IPS-15b (cell line): ENCODE measurements at regions not wholly inside any gene's neighbourhood (a gene's known extent, or its start where the extent isn't known, plus 50 kb on each side); places are given as distances from the start of the nearest gene placed in this dataset.

Experiments
- H3K27me3 ChIP-seq: one replicate; pipeline ENCODE4 v1.6.1; 2013; ENCODE audit warnings: low read length; ENCODE audit not compliant: control insufficient read depth, insufficient read depth
- H3K36me3 ChIP-seq: one replicate; pipeline ENCODE4 v1.6.1; 2013; ENCODE audit warnings: low read length; ENCODE audit not compliant: control insufficient read depth, insufficient read depth
- H3K4me1 ChIP-seq: one replicate; pipeline ENCODE4 v1.6.1; 2013; ENCODE audit warnings: mild to moderate bottlenecking, low read length; ENCODE audit not compliant: control insufficient read depth, insufficient read depth
- H3K4me3 ChIP-seq: one replicate; pipeline ENCODE4 v1.5.1; 2013; ENCODE audit warnings: low read depth, low read length
- H3K9ac ChIP-seq: one replicate; pipeline ENCODE4 v1.6.1; 2013; ENCODE audit warnings: low read depth, mild to moderate bottlenecking, low read length
- H3K9me3 ChIP-seq: one replicate; pipeline ENCODE4 v1.6.1; 2013; ENCODE audit warnings: mild to moderate bottlenecking, low read length; ENCODE audit not compliant: control insufficient read depth, insufficient read depth

DNA sequence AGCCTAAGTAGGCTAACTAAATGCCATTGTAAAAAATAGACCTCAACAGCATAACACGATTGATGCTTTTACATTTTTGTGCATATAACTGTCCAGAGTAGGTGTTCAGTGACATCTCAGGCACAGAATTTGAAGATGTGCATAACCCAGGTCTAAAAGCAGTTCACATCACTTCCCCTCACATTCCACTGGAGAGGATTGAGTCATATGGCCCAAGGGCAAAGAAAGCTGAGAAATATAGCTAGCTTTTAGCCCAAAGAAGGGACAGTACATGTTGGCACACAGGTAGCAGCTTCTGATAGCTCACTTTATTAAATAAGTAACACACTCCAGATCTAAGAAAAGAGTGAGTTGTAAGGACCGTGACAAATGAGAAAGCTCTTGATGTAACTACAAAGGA is 2259.5 kb upstream of the WWC1 start:
- no peaks in the 10 kb centered on the region for H3K27me3 ChIP-seq
- no peak overlapping the region for H3K9ac ChIP-seq
- H3K9me3 ChIP-seq: no peaks in the 10 kb centered on the region
- H3K4me1 ChIP-seq: no peaks in the 10 kb centered on the region
- no peaks in the 10 kb centered on the region for H3K36me3 ChIP-seq
- no peak overlapping the region for H3K4me3 ChIP-seq

DNA sequence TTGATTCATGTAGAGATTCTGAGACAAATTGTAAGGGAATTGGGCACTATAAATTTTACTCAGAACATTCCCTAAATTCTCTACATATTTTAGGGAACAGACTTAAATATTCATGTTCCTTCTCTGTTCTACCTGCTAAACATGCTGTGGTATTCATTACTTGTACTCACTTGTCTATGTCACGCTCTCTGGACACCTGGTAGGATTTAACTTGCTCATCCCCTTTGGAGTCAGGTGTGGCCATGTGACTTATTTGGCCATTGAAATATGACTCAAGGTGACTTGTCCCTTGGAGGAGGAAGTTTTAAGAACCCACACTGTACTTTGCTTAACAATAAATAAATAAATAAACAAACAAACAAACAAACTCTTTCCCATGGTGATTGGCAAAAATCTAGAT is 2258.8 kb upstream of the WWC1 start:
- H3K9ac ChIP-seq: no peak overlapping the region
- no peak overlapping the region for H3K4me3 ChIP-seq

DNA sequence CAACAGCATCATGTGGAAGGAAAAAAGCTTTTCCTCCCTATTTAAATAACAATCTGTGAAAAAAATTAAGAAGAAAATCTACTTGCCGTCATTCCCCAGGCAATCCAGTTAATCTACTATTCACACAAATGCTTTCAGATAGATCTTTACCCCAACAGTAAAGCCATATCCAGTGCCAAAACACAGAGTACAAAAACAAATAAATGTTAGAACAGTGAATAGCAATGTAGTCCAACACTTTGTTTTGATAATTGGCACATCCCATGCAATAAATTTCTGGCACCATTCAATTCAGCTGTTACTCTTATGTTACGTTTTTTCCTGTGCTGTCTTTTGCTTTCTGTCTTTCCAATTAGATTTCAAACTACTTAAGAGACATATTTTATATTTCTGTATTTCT is 2245.5 kb upstream of the WWC1 start:
- H3K9ac ChIP-seq: no peak overlapping the region
- no peak overlapping the region for H3K4me3 ChIP-seq
- H3K36me3 ChIP-seq: no peaks in the 10 kb centered on the region
- H3K4me1 ChIP-seq: no peaks in the 10 kb centered on the region
- no peaks in the 10 kb centered on the region for H3K27me3 ChIP-seq
- H3K9me3 ChIP-seq: no peaks in the 10 kb centered on the region

More for the DNA sequence above, 2258.8 kb upstream of the WWC1 start:
- Histone ChIP-seq H3K27me3 (no peaks in the 10 kb centered on the region), H3K9me3 (no peaks in the 10 kb centered on the region), H3K4me1 (no peaks in the 10 kb centered on the region), H3K36me3 (no peaks in the 10 kb centered on the region)

DNA sequence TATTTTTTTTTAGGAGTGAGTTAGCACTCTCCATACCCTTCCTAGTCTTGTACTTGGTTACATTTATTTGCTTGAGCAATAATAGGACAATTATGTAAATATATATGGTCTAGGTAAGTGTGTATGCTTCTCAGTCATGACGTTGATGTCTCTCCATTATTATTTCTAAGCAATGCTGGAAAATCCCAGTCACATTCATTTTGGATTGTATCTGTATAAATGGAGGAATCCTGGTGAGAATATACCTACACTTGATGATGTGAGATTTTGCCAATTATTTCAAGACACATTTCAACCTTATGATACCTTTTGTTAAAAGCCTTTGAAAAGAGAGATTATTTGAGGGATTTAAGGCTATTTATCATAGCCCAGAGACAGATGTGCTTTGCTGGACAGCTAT is 2244.5 kb upstream of the WWC1 start:
- H3K4me3 ChIP-seq: no peak overlapping the region
- H3K9me3 ChIP-seq: no peaks in the 10 kb centered on the region
- no peak overlapping the region for H3K9ac ChIP-seq
- no peaks in the 10 kb centered on the region for H3K36me3 ChIP-seq
- no peaks in the 10 kb centered on the region for H3K4me1 ChIP-seq
- H3K27me3 ChIP-seq: no peaks in the 10 kb centered on the region

DNA sequence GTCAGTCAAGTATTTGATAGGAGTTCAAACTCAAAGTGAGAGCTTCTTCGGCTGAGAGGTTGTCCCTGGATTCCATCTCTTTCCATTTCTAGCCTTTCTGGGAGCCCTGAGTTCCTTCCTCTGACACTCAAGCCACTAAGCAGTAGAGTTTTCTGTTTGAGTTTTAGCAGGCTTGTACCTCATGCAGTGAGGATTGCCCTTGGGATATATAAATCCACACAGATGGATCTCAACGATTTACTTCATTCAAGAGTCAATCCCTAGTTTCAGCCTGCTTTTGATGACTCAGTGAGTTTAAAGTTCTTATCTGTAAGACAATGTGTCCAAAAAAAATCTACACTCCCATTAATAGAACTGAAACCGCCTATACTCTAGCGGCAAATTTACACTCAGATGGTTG is 2240.9 kb upstream of the WWC1 start:
- no peak overlapping the region for H3K9ac ChIP-seq
- H3K27me3 ChIP-seq: no peaks in the 10 kb centered on the region
- H3K36me3 ChIP-seq: no peaks in the 10 kb centered on the region
- no peaks in the 10 kb centered on the region for H3K4me1 ChIP-seq
- H3K4me3 ChIP-seq: no peak overlapping the region
- H3K9me3 ChIP-seq: no peaks in the 10 kb centered on the region

DNA sequence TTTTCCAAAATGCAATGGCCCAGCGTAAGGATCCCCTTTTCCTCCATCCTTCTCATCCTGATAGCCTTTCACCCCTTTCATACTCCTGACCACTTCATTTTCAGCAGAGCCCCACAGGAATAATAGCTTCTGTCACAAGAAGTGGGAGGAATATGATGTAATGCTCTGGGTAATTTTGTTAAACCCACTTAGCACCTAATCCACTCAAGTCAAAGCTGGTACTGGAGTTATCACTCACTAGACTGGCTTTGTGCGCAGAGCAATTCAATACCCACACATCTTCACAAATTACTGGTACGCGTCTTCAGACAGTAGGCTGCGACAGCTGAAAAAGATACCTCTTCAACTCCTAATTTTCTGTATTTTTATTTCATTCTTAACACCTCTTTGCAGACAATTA is 2232.8 kb upstream of the WWC1 start:
- no peaks in the 10 kb centered on the region for H3K4me1 ChIP-seq
- no peaks in the 10 kb centered on the region for H3K9me3 ChIP-seq
- no peak overlapping the region for H3K4me3 ChIP-seq
- no peaks in the 10 kb centered on the region for H3K36me3 ChIP-seq
- no peak overlapping the region for H3K9ac ChIP-seq
- H3K27me3 ChIP-seq: no peaks in the 10 kb centered on the region

DNA sequence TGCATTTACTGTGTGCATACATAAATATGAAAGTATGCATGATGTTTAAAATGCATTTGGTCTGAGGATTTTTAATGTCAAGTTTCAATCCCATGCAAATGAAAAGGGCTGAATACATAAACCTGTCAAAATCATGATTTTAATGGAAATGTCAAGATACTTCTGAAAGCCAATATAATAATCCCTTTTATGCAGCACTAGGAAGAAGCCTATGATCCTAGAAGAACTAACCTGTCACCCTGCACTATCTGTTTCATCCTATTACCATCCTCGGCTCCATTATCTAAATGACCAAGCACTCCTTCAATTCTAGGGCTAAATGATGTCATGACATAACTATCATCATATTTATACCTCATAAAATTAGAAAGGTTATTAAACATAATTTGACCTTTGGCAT is 2229.4 kb upstream of the WWC1 start:
- H3K9ac ChIP-seq: no peak overlapping the region
- H3K36me3 ChIP-seq: no peaks in the 10 kb centered on the region
- H3K9me3 ChIP-seq: no peaks in the 10 kb centered on the region
- H3K4me1 ChIP-seq: no peaks in the 10 kb centered on the region
- no peak overlapping the region for H3K4me3 ChIP-seq
- H3K27me3 ChIP-seq: no peaks in the 10 kb centered on the region

DNA sequence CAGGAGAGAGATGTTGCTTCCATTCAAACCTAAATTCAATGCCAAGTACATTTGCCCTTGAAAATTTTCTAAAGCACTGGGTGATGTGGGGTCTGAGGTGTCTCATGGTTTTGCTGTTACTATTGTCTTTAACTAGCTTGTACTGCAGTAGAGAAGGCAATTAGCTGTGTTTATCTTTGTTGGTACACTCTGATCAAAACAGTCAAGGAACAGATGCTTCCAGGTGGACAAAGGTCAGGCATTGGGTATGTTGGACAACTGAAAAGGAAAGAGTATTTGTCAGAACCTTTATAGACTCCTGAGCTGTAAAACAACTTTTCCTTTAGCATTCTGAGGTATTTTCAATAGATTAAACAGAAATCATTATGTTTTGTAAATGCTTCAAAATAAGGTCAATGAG is 2228.7 kb upstream of the WWC1 start:
- Histone ChIP-seq H3K4me3 (no peak overlapping the region), H3K4me1 (no peaks in the 10 kb centered on the region), H3K36me3 (no peaks in the 10 kb centered on the region), H3K9me3 (no peaks in the 10 kb centered on the region), H3K27me3 (no peaks in the 10 kb centered on the region), H3K9ac (no peak overlapping the region)

DNA sequence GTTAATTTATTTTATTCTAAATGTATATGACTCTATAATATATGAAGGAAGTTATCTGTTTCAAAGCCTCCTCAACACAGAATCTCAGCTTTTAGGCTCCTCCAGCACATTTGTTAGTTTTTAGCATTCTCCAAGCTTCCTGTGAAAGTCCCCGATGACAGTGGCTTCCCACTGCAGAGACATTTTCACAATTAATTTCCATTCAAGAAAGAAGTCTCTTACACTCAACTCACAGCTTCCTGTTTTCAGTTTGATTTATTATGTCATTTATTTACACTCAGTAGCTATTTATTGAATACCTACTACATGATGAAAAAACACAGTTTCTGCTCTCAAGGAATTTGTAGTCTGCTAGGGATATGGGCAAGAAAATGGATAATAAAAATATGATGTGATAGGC is 2228.2 kb upstream of the WWC1 start:
- Histone ChIP-seq H3K4me1 (no peaks in the 10 kb centered on the region), H3K9me3 (no peaks in the 10 kb centered on the region), H3K36me3 (no peaks in the 10 kb centered on the region), H3K4me3 (no peak overlapping the region), H3K27me3 (no peaks in the 10 kb centered on the region), H3K9ac (no peak overlapping the region)

DNA sequence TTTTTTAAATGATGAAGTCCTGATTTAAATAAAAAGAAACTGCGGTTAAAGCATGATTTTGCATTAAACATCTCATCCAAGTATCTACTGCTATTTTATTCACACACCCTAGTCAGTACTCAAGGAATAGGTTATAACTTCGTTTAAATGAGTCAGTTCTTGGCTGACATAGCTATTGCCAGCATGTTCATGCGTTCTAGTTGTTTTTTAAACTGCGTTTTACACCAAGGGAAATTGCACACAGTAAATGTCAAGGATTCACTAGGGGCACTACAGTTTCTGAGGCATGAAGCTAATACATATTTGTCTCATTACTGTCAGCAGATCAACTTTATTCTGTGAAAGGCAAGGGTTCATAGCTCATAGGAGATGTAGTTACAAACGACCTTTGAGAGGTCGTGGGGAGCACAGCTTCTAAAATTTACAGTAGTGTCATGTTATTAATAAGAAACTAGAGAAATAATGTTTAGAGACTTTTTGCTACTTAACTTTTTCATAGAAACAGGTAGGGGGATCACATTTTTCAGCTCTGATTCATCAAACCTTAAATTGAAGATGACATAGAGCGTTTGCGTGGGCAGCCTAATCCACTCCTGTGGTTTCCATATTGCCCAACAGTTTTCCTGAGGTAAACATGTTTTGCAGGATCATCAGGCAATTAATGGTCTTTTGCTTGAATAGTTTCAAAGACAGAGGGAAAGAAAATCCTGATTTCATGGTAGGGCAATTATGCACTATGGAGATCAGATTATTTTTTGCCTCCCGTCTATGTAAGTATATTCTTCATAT is 2222.7 kb upstream of the WWC1 start:
- Histone ChIP-seq H3K36me3 (no peaks in the 10 kb centered on the region), H3K4me1 (peaks cover 11% of the 10 kb centered on the region), H3K9ac (no peak overlapping the region), H3K9me3 (no peaks in the 10 kb centered on the region), H3K4me3 (no peak overlapping the region), H3K27me3 (no peaks in the 10 kb centered on the region)

DNA sequence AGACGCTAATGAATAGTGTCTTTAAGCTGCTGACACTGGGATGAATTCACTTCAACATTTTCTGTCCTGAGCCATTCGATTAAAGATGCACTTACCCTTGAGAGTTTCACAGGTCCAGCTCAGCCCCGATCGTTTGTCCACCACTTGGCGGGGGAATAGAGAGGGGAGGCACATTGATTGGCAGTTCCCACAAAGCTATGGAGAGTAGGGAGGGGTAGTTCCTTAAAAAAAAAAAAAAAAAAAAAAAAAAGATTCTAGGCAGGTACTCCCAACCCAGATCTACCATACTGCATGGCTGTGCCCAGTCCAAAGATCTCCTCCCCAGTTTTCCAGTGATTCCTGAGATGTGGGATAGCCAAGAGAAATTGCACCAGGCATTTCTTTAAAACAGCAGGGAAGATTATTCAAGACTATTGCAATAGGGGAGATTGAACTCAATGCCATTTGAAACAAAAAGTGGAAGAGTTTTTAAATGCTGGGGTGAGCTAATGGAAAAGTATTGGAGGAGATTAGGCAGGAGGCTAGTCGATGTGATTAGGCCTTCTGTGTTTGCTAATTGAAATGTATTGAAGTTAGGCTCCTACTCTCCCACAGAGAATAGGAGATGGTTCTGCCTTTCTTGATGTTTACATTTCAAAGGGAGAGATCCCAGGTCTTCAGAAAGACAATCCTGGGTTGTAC is 2217.4 kb upstream of the WWC1 start:
- peak overlapping the region; percentile 45 for H3K4me3 ChIP-seq
- H3K4me1 ChIP-seq: peaks cover 23% of the 10 kb centered on the region
- no peaks in the 10 kb centered on the region for H3K27me3 ChIP-seq
- no peaks in the 10 kb centered on the region for H3K36me3 ChIP-seq
- no peak overlapping the region for H3K9ac ChIP-seq
- no peaks in the 10 kb centered on the region for H3K9me3 ChIP-seq
